ENCODE measurements at regions not wholly inside any gene's neighbourhood (a gene's known extent, or its start where the extent isn't known, plus 50 kb on each side); places are given as distances from the start of the nearest gene placed in this dataset.

DNA sequence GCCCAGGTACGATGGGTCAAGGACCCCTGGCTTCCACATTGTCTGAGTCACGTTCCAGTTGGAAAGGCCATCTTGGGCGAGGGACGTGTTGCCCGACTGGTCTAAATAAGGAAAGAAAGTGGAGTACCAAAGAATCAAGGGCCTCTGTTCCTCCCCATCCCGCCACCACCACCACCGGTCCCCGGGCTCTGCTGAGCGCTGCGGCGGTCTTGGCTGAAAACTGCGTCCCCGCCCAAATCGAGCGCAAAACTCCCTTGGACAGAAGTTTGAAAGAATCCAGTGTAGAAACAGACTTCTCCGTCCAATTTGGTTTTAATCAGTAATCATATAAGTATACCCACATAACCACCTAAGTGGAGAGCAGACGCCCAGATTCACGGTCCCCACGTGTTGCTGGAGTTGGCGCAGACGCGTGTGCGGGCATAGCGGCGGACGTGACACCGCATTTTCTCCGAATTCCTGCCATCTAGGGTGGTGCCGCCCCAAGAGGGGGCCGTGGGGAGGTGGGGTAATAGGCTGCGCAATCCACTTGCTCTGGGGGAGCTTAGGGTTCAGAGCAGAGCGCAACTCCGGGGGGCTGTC lies 243.8 kb upstream of the TOPAZ1 start:
- Histone ChIP-seq H3K27me3 (ENCODE audit: control insufficient read depth, insufficient read depth, low read length) (peaks cover 45% of the 10 kb centered on the region), H3K9me3 (ENCODE audit: control insufficient read depth, insufficient read depth, low read length) (no peaks in the 10 kb centered on the region)

GRCh38 chr3:43998370-43998835 lies 243.3 kb upstream of the TOPAZ1 start:
- WGBS (ENCODE audit: insufficient coverage, insufficient read length), result no CpG with 5 or more reads among the region's 25 CpGs

More for the DNA sequence above, 243.8 kb upstream of the TOPAZ1 start:
- WGBS (ENCODE audit: insufficient coverage, insufficient read length), result no CpG with 5 or more reads among the region's 33 CpGs
- H3K4me1 ChIP-seq (ENCODE audit: control insufficient read depth, insufficient read depth, low read length), result peaks cover 9% of the 10 kb centered on the region
- no peaks in the 10 kb centered on the region for H3K36me3 ChIP-seq (ENCODE audit: control insufficient read depth, insufficient read depth, low read length)
- H3K4me3 ChIP-seq (ENCODE audit: low read length), result peak overlapping the region; percentile 64; the same call in 1 of the 2 replicates
- no peak for DNase-seq (ENCODE audit: low read depth, low spot score)
- no peak overlapping the region for H3K27ac ChIP-seq (ENCODE audit: low read length)

GRCh38 chr3:43998836-43999727 lies 242.6 kb upstream of the TOPAZ1 start:
- Histone ChIP-seq H3K4me3 (ENCODE audit: low read length) (peak overlapping the region; percentile 64; the same call in 1 of the 2 replicates), H3K9me3 (ENCODE audit: control insufficient read depth, insufficient read depth, low read length) (no peaks in the 10 kb centered on the region), H3K27me3 (ENCODE audit: control insufficient read depth, insufficient read depth, low read length) (peaks cover 39% of the 10 kb centered on the region), H3K27ac (ENCODE audit: low read length) (no peak overlapping the region), H3K36me3 (ENCODE audit: control insufficient read depth, insufficient read depth, low read length) (no peaks in the 10 kb centered on the region), H3K4me1 (ENCODE audit: control insufficient read depth, insufficient read depth, low read length) (peaks cover 9% of the 10 kb centered on the region)
- DNase-seq (ENCODE audit: low read depth, low spot score), result no peak
- WGBS (ENCODE audit: insufficient coverage, insufficient read length), result no CpG with 5 or more reads among the region's 93 CpGs

More at GRCh38 chr3:43998370-43998835, 243.3 kb upstream of the TOPAZ1 start:
- Histone ChIP-seq H3K36me3 (ENCODE audit: control insufficient read depth, insufficient read depth, low read length) (no peaks in the 10 kb centered on the region), H3K27ac (ENCODE audit: low read length) (no peak overlapping the region), H3K4me3 (ENCODE audit: low read length) (peak overlapping the region; percentile 64; the same call in 1 of the 2 replicates), H3K4me1 (ENCODE audit: control insufficient read depth, insufficient read depth, low read length) (peaks cover 9% of the 10 kb centered on the region), H3K27me3 (ENCODE audit: control insufficient read depth, insufficient read depth, low read length) (peaks cover 45% of the 10 kb centered on the region), H3K9me3 (ENCODE audit: control insufficient read depth, insufficient read depth, low read length) (no peaks in the 10 kb centered on the region)
- DNase-seq (ENCODE audit: low read depth, low spot score), result no peak

DNA sequence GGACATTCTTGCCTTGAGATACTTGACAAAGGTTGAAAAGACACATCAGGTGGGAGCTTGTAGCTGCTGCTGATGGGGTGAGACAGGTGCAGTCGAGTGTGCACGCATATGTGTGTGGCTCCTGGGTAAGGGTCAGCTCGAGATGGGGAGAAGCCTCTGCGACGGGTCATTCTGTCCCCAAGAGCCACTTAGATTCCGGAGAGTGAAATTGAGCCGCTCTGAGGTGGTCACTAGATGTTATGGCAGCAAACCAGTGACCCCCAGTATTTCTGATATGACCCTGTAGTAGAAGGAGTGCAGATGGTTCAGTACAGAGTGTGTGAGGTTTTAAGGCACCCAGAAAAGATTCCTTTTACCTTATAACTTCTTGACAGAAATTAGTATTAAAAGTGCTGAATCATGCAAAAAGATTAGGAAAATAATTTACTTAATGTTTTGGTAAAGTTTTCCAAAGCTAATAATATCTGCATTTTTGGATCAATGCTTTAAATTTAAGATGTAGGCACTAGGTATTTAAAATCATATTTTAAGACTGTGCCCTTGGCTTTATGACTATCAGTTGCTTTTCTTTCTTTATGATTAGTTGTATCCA lies 241.9 kb upstream of the TOPAZ1 start:
- Histone ChIP-seq H3K27ac (ENCODE audit: low read length) (no peak overlapping the region), H3K4me3 (ENCODE audit: low read length) (peak overlapping the region; percentile 64; the same call in 1 of the 2 replicates), H3K27me3 (ENCODE audit: control insufficient read depth, insufficient read depth, low read length) (peaks cover 33% of the 10 kb centered on the region), H3K9me3 (ENCODE audit: control insufficient read depth, insufficient read depth, low read length) (no peaks in the 10 kb centered on the region), H3K36me3 (ENCODE audit: control insufficient read depth, insufficient read depth, low read length) (no peaks in the 10 kb centered on the region), H3K4me1 (ENCODE audit: control insufficient read depth, insufficient read depth, low read length) (peaks cover 9% of the 10 kb centered on the region)
- WGBS (ENCODE audit: insufficient coverage, insufficient read length), result no CpG with 5 or more reads among the region's 7 CpGs
- DNase-seq (ENCODE audit: low read depth, low spot score), result no peak

DNA sequence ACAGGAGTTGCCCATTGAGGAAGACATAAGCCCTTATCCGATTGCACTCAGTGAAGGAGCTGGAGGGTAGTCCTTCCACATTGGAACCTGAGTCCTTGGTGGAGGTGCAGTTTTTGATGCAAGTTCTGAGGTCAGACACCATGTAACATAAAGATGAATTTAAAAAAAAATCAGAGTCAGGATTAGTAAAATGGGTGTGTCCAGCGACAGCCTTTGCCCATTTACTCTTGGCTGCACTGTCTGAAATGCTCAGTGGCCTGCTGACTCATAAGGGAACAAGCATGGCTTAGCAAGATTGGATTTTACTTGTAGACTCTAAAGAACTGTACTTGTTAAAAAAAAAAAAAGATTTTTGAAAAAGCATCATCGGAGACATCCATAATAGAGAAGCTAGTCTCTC lies 241.1 kb upstream of the TOPAZ1 start:
- Histone ChIP-seq H3K9me3 (ENCODE audit: control insufficient read depth, insufficient read depth, low read length) (no peaks in the 10 kb centered on the region), H3K4me3 (ENCODE audit: low read length) (no peak overlapping the region), H3K36me3 (ENCODE audit: control insufficient read depth, insufficient read depth, low read length) (no peaks in the 10 kb centered on the region), H3K4me1 (ENCODE audit: control insufficient read depth, insufficient read depth, low read length) (peaks cover 6% of the 10 kb centered on the region; the same call in 1 of the 2 replicates), H3K27me3 (ENCODE audit: control insufficient read depth, insufficient read depth, low read length) (peaks cover 26% of the 10 kb centered on the region; the same call in 1 of the 2 replicates), H3K27ac (ENCODE audit: low read length) (no peak overlapping the region)
- no peak for DNase-seq (ENCODE audit: low read depth, low spot score)
- no CpG with 5 or more reads among the region's 3 CpGs for WGBS (ENCODE audit: insufficient coverage, insufficient read length)

DNA sequence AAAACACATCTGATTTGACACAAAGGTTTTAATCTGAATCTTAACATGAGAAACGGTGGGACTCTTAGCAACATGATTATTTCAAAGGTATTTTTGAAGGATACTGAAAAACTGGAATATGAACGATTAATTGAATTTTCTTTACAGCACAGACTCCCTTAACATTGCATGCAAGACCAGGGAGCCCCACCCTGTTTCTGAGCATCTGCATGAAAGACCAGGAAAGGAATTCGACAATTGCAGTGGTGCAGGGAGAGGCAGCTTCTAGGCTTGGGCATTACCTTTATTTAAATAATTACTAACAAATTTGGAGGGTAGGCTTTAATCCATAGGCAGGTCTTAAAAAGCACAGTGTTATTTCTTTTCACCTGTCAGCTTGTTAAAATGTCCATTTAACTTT lies 240.6 kb upstream of the TOPAZ1 start:
- peaks cover 22% of the 10 kb centered on the region; the same call in 1 of the 2 replicates for H3K27me3 ChIP-seq (ENCODE audit: control insufficient read depth, insufficient read depth, low read length)
- no peaks in the 10 kb centered on the region for H3K36me3 ChIP-seq (ENCODE audit: control insufficient read depth, insufficient read depth, low read length)
- peaks cover 6% of the 10 kb centered on the region; the same call in 1 of the 2 replicates for H3K4me1 ChIP-seq (ENCODE audit: control insufficient read depth, insufficient read depth, low read length)
- H3K27ac ChIP-seq (ENCODE audit: low read length), result no peak overlapping the region
- H3K9me3 ChIP-seq (ENCODE audit: control insufficient read depth, insufficient read depth, low read length), result no peaks in the 10 kb centered on the region
- DNase-seq (ENCODE audit: low read depth, low spot score), result no peak
- H3K4me3 ChIP-seq (ENCODE audit: low read length), result no peak overlapping the region
- no CpG with 5 or more reads among the region's 3 CpGs for WGBS (ENCODE audit: insufficient coverage, insufficient read length)

- peaks cover 2% of the 10 kb centered on the region; the same call in 1 of the 2 replicates for H3K27me3 ChIP-seq (ENCODE audit: control insufficient read depth, insufficient read depth, low read length)
- 0 out of 2 replicates have a peak, but pooled peaks cover 2% of the 10 kb centered on the region for H3K4me1 ChIP-seq (ENCODE audit: control insufficient read depth, insufficient read depth, low read length)
- no peak for DNase-seq (ENCODE audit: low read depth, low spot score)
- no peaks in the 10 kb centered on the region for H3K9me3 ChIP-seq (ENCODE audit: control insufficient read depth, insufficient read depth, low read length)
- no CpG with 5 or more reads among the region's 6 CpGs for whole genome bisulfite sequencing (ENCODE audit: insufficient coverage, insufficient read length)
- H3K36me3 ChIP-seq (ENCODE audit: control insufficient read depth, insufficient read depth, low read length), result no peaks in the 10 kb centered on the region
- no peak overlapping the region for H3K27ac ChIP-seq (ENCODE audit: low read length)
- H3K4me3 ChIP-seq (ENCODE audit: low read length), result no peak overlapping the region
Observed at GRCh38 chr3:44003801-44004200, 237.9 kb upstream of the TOPAZ1 start.

- no CpG with 5 or more reads among the region's 10 CpGs for WGBS (ENCODE audit: insufficient coverage, insufficient read length)
- no peak overlapping the region for H3K27ac ChIP-seq (ENCODE audit: low read length)
- no peak overlapping the region for H3K4me3 ChIP-seq (ENCODE audit: low read length)
- H3K27me3 ChIP-seq (ENCODE audit: control insufficient read depth, insufficient read depth, low read length), result no peaks in the 10 kb centered on the region
- H3K4me1 ChIP-seq (ENCODE audit: control insufficient read depth, insufficient read depth, low read length), result peaks cover 4% of the 10 kb centered on the region
- no peaks in the 10 kb centered on the region for H3K36me3 ChIP-seq (ENCODE audit: control insufficient read depth, insufficient read depth, low read length)
- DNase-seq (ENCODE audit: low read depth, low spot score), result no peak
- no peaks in the 10 kb centered on the region for H3K9me3 ChIP-seq (ENCODE audit: control insufficient read depth, insufficient read depth, low read length)
Observed at GRCh38 chr3:44011680-44012079, 230.0 kb upstream of the TOPAZ1 start.

DNA sequence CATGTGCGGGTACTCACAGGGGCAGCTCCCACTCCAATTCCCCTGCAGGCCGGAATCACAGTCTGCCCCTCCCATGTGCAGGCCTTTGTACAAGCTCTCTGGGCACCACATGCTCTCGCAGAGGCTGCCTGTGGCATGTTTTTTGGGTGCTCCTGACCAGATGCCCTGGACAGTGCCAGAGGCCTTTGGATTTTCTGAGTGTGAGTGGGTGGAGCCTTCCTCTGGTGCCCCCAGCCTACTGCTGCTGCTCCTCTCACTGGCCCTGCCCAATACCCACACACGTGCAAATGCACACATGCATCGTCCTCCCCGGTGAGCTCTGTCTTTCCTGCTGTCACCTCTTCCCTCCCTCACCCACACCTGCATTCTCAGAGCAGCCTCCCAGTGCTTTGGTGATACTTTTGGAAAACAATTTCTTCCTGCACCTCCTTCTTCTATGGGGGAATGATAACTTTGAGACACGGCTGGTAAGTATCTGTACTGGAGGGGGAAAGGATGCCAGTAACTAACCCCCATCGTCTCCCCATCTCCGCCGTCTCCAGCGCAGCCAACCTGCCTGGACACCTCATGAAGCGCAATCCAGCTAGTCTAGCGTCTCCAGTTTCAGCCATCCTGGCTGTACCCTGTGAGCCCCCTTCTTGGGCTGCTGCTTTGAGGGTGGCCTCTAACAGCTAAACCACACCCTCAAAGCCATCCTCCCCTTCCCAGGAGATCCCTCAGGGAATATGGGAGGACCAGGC lies 229.4 kb upstream of the TOPAZ1 start:
- no CpG with 5 or more reads among the region's 13 CpGs for WGBS (ENCODE audit: insufficient coverage, insufficient read length)
- H3K4me3 ChIP-seq (ENCODE audit: low read length), result no peak overlapping the region
- no peaks in the 10 kb centered on the region for H3K36me3 ChIP-seq (ENCODE audit: control insufficient read depth, insufficient read depth, low read length)
- no peaks in the 10 kb centered on the region for H3K9me3 ChIP-seq (ENCODE audit: control insufficient read depth, insufficient read depth, low read length)
- H3K27me3 ChIP-seq (ENCODE audit: control insufficient read depth, insufficient read depth, low read length), result no peaks in the 10 kb centered on the region
- H3K27ac ChIP-seq (ENCODE audit: low read length), result no peak overlapping the region
- DNase-seq (ENCODE audit: low read depth, low spot score), result no peak
- H3K4me1 ChIP-seq (ENCODE audit: control insufficient read depth, insufficient read depth, low read length), result peaks cover 4% of the 10 kb centered on the region

DNA sequence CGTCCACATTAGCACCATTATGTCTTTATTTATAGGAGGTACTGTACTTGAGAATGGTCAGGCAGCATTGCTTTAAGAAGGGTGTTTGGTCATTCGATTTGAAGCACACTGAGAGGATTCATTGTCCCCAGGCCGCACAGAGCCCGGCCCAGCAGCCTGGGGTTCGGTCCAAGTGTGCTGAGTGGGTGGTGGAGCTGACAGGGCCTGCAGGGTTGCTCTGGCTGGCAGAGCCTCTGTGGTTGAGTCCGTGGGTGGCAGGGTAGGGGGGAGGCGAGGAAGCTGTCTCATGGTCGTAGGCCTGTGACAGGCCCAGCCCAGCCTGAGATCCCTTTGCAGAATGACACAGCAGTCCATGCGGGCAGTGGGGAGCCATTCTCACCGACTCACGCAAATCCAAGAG lies 227.7 kb upstream of the TOPAZ1 start:
- no CpG with 5 or more reads among the region's 11 CpGs for WGBS (ENCODE audit: insufficient coverage, insufficient read length)

More for the DNA sequence above, 227.7 kb upstream of the TOPAZ1 start:
- Histone ChIP-seq H3K36me3 (ENCODE audit: control insufficient read depth, insufficient read depth, low read length) (no peaks in the 10 kb centered on the region), H3K9me3 (ENCODE audit: control insufficient read depth, insufficient read depth, low read length) (no peaks in the 10 kb centered on the region), H3K27me3 (ENCODE audit: control insufficient read depth, insufficient read depth, low read length) (no peaks in the 10 kb centered on the region), H3K4me3 (ENCODE audit: low read length) (no peak overlapping the region), H3K27ac (ENCODE audit: low read length) (no peak overlapping the region), H3K4me1 (ENCODE audit: control insufficient read depth, insufficient read depth, low read length) (peaks cover 4% of the 10 kb centered on the region)
- no peak for DNase-seq (ENCODE audit: low read depth, low spot score)

All from iPS DF 6.9 (cell line).